Common myeloid progenitor, CD34-positive (primary cell): ENCODE measurements at regions not wholly inside any gene's neighbourhood (a gene's known extent, or its start where the extent isn't known, plus 50 kb on each side); places are given as distances from the start of the nearest gene placed in this dataset.

ENCODE experiments used
- CTCF ChIA-PET: fragments of 350-600 bp; sonication (Branson Sonifier 250); formaldehyde crosslinking; loops from one replicate; lab custom pipeline; 2021; ENCODE audit warnings: antibody characterized with exemption; lab: Charles Lee
- POLR2A ChIA-PET: fragments of 350-600 bp; sonication (Branson Sonifier 250); formaldehyde crosslinking; loops from one replicate; lab custom pipeline; 2021; ENCODE audit warnings: antibody characterized with exemption; lab: Charles Lee
- DNase-seq, 3 donors: peaks; one replicate each; pipeline versions ENCODE4 v3.0.0 to v3.0.0-alpha.2; 2013
- H3K27ac ChIP-seq, 2 experiments: 1 replicate in 1 of 2; 2 replicates in 1 of 2; pipeline ENCODE4 v1.7.0; 2013; ENCODE audit warnings: inconsistent platforms in 2 of 2, low read length in 2 of 2, mild to moderate bottlenecking in 2 of 2, low read depth in 1 of 2, moderate library complexity in 1 of 2; ENCODE audit not compliant: severe bottlenecking in 2 of 2, insufficient read depth in 1 of 2, poor library complexity in 1 of 2
- H3K27me3 ChIP-seq, 5 experiments: replicated peaks in 2 of 5; 1 replicate in 3 of 5; 2 replicates in 2 of 5; pipeline versions ENCODE4 v1.6.1 to v1.7.0; 2013; ENCODE audit warnings: low read length in 4 of 5, mild to moderate bottlenecking in 2 of 5, moderate library complexity in 2 of 5, inconsistent platforms in 1 of 5; ENCODE audit not compliant: insufficient read depth in 5 of 5, control insufficient read depth in 4 of 5
- H3K36me3 ChIP-seq, 4 experiments: 1 replicate in 2 of 4; 2 replicates in 2 of 4; pipeline versions ENCODE4 v1.6.1 to v1.7.0; 2013; ENCODE audit warnings: low read length in 3 of 4, control low read depth in 1 of 4, mild to moderate bottlenecking in 1 of 4; ENCODE audit not compliant: control insufficient read depth in 4 of 4, insufficient read depth in 4 of 4
- H3K4me1 ChIP-seq, 4 experiments: 1 replicate in 3 of 4; 2 replicates in 1 of 4; pipeline versions ENCODE4 v1.6.1 to v1.7.1; 2013; ENCODE audit warnings: low read length in 3 of 4, mild to moderate bottlenecking in 3 of 4, control low read depth in 1 of 4, inconsistent platforms in 1 of 4, moderate library complexity in 1 of 4; ENCODE audit not compliant: control insufficient read depth in 4 of 4, insufficient read depth in 4 of 4; ENCODE audit errors: control extremely low read depth in 1 of 4
- H3K4me3 ChIP-seq, 7 experiments: 1 replicate in 4 of 7; 2 replicates in 3 of 7; pipeline versions ENCODE4 v1.5.1 to v1.7.0; 2013; ENCODE audit warnings: mild to moderate bottlenecking in 7 of 7, low read length in 6 of 7, moderate library complexity in 6 of 7, inconsistent platforms in 2 of 7, low read depth in 2 of 7, control low read depth in 1 of 7; ENCODE audit not compliant: insufficient read depth in 4 of 7, control insufficient read depth in 1 of 7; ENCODE audit errors: extremely low read depth in 1 of 7
- H3K9me3 ChIP-seq, 5 experiments: 1 replicate in 4 of 5; 2 replicates in 1 of 5; pipeline versions ENCODE4 v1.6.1 to v1.7.1; 2013; ENCODE audit warnings: low read length in 4 of 5, mild to moderate bottlenecking in 2 of 5, inconsistent platforms in 1 of 5, low read depth in 1 of 5, moderate library complexity in 1 of 5; ENCODE audit not compliant: control insufficient read depth in 4 of 5, insufficient read depth in 2 of 5; ENCODE audit errors: control extremely low read depth in 1 of 5
- WGBS: methylation state at CpG from one replicate; pipeline ENCODE4 v1.1.5; 2013; ENCODE audit not compliant: insufficient coverage; 5-methylcytosine and 5-hydroxymethylcytosine counted together

- Histone ChIP-seq H3K9me3 (no peaks in the 10 kb centered on the region), H3K27ac (no peak overlapping the region), H3K4me1 (no peaks in the 10 kb centered on the region), H3K36me3 (no peaks in the 10 kb centered on the region), H3K27me3 (no peaks in the 10 kb centered on the region), H3K4me3 (no peak overlapping the region)
- WGBS = 89% methylated on average over 6 of the region's 7 CpGs
- DNase-seq = no peak
- ChIA-PET CTCF (interaction anchor here (0.6 to 3.1 kb wide), 7 partner anchors 8 to 324 kb away, joined by 3 to 11 read pairs (median 3); partner anchors contain the start of gene LSG1), POLR2A (interaction anchor here (1.2 kb wide), 1 partner anchor 19 kb away, joined by 3 read pairs; no protein-coding TSS in a partner anchor)
Observed at GRCh38 chr3:194995334-194995733, 275.6 kb downstream of the XXYLT1 start.

- POLR2A ChIA-PET = interaction anchor here (1.2 kb wide), 1 partner anchor 18 kb away, joined by 3 read pairs; no protein-coding TSS in a partner anchor
- no peak for DNase-seq
- no peaks in the 10 kb centered on the region for H3K9me3 ChIP-seq
- no peaks in the 10 kb centered on the region for H3K27me3 ChIP-seq
- 89% methylated on average over 12 of the region's 12 CpGs for WGBS
- H3K36me3 ChIP-seq = no peaks in the 10 kb centered on the region
- H3K4me1 ChIP-seq = no peaks in the 10 kb centered on the region
- H3K27ac ChIP-seq = no peak overlapping the region
- H3K4me3 ChIP-seq = no peak overlapping the region
- CTCF ChIA-PET = interaction anchor here (0.7 to 3.1 kb wide), 10 partner anchors 9 to 324 kb away, joined by 3 to 11 read pairs (median 3); partner anchors contain the start of gene LSG1
Observed at GRCh38 chr3:194995922-194996321, 275.0 kb downstream of the XXYLT1 start.

GRCh38 chr3:194996746-194997145 is 274.2 kb downstream of the XXYLT1 start:
- H3K27me3 ChIP-seq = no peaks in the 10 kb centered on the region
- POLR2A ChIA-PET = interaction anchor here (1.2 kb wide), 1 partner anchor 17 kb away, joined by 3 read pairs; no protein-coding TSS in a partner anchor
- CTCF ChIA-PET = interaction anchor here (1.0 to 3.1 kb wide), 6 partner anchors 10 to 314 kb away, joined by 3 to 11 read pairs (median 4); no protein-coding TSS in a partner anchor
- peaks cover 0 to 4% (median 2%) of the 10 kb centered on the region in 4 experiments for H3K4me1 ChIP-seq
- DNase-seq = no peak
- no peak overlapping the region for H3K27ac ChIP-seq
- H3K4me3 ChIP-seq = no peak overlapping the region
- no peaks in the 10 kb centered on the region for H3K9me3 ChIP-seq
- no peaks in the 10 kb centered on the region for H3K36me3 ChIP-seq
- WGBS = 92% methylated on average over 9 of the region's 9 CpGs

- CTCF ChIA-PET = interaction anchor here (1.0 to 1.7 kb wide), 2 partner anchors 18 to 27 kb away, joined by 4 read pairs; no protein-coding TSS in a partner anchor
- no peaks in the 10 kb centered on the region for H3K36me3 ChIP-seq
Observed at GRCh38 chr3:194998417-194998816, 272.5 kb downstream of the XXYLT1 start.

GRCh38 chr3:194998948-194999347 is 272.0 kb downstream of the XXYLT1 start:
- H3K4me1 ChIP-seq = peaks cover 7 to 26% (median 24%) of the 10 kb centered on the region in 4 experiments
- H3K4me3 ChIP-seq = no peak overlapping the region
- no peak for DNase-seq
- POLR2A ChIA-PET = interaction anchor here (0.9 kb wide), 1 partner anchor 262 kb away, joined by 3 read pairs; no protein-coding TSS in a partner anchor
- no peaks in the 10 kb centered on the region for H3K9me3 ChIP-seq
- no peaks in the 10 kb centered on the region for H3K36me3 ChIP-seq
- 100% methylated on average over 4 of the region's 5 CpGs for WGBS
- CTCF ChIA-PET = interaction anchor here (0.8 to 4.9 kb wide), 7 partner anchors 15 to 121 kb away, joined by 3 to 37 read pairs (median 4); no protein-coding TSS in a partner anchor
- no peak overlapping the region for H3K27ac ChIP-seq
- no peaks in the 10 kb centered on the region for H3K27me3 ChIP-seq

More at GRCh38 chr3:194998417-194998816, 272.5 kb downstream of the XXYLT1 start:
- Histone ChIP-seq H3K27ac (no peak overlapping the region), H3K9me3 (no peaks in the 10 kb centered on the region), H3K27me3 (no peaks in the 10 kb centered on the region), H3K4me3 (no peak overlapping the region), H3K4me1 (peaks cover 7 to 20% (median 19%) of the 10 kb centered on the region in 4 experiments)
- no peak for DNase-seq
- 100% methylated on average over 2 of the region's 6 CpGs for WGBS
- POLR2A ChIA-PET = interaction anchor here (0.9 kb wide), 1 partner anchor 262 kb away, joined by 3 read pairs; no protein-coding TSS in a partner anchor

- Histone ChIP-seq H3K4me1 (peaks cover 7 to 28% (median 25%) of the 10 kb centered on the region in 4 experiments), H3K27ac (no peak overlapping the region), H3K9me3 (no peaks in the 10 kb centered on the region), H3K27me3 (no peaks in the 10 kb centered on the region), H3K4me3 (no peak overlapping the region), H3K36me3 (no peaks in the 10 kb centered on the region)
- no peak for DNase-seq
- CTCF ChIA-PET = interaction anchor here (0.8 to 4.9 kb wide), 9 partner anchors 15 to 317 kb away, joined by 3 to 37 read pairs (median 4); no protein-coding TSS in a partner anchor
- POLR2A ChIA-PET = no interaction called here
- 100% methylated on average over 3 of the region's 6 CpGs for WGBS
Observed at GRCh38 chr3:194999491-194999890, 271.5 kb downstream of the XXYLT1 start.

- no peak overlapping the region for H3K27ac ChIP-seq
- no peak for DNase-seq
- H3K36me3 ChIP-seq = no peaks in the 10 kb centered on the region
- ChIA-PET POLR2A (interaction anchor here (0.5 kb wide), 1 partner anchor 147 kb away, joined by 3 read pairs; no protein-coding TSS in a partner anchor), CTCF (interaction anchor here (0.6 to 4.9 kb wide), 20 partner anchors 9 to 381 kb away, joined by 3 to 37 read pairs (median 5); no protein-coding TSS in a partner anchor)
- H3K9me3 ChIP-seq = no peaks in the 10 kb centered on the region
- no peaks in the 10 kb centered on the region for H3K27me3 ChIP-seq
- no peak overlapping the region for H3K4me3 ChIP-seq
- peaks cover 7 to 29% (median 25%) of the 10 kb centered on the region in 4 experiments for H3K4me1 ChIP-seq
- 92% methylated on average over 5 of the region's 6 CpGs for WGBS
Observed at GRCh38 chr3:195001261-195001660, 269.7 kb downstream of the XXYLT1 start.
